DND-41 (cell line): ENCODE measurements at regions not wholly inside any gene's neighbourhood (a gene's known extent, or its start where the extent isn't known, plus 50 kb on each side); places are given as distances from the start of the nearest gene placed in this dataset.

Source experiments
- CTCF ChIP-seq: IDR thresholded peaks from 2 replicates; pipeline ENCODE4 v1.5.1; 2012; ENCODE audit warnings: borderline replicate concordance, low read length, moderate library complexity, mild to moderate bottlenecking; ENCODE audit not compliant: poor library complexity, severe bottlenecking; ENCODE audit errors: extremely low read depth
- EZH2 ChIP-seq: IDR thresholded peaks from 3 replicates; pipeline ENCODE4 v1.6.1; 2012; ENCODE audit warnings: borderline replicate concordance, low read depth, mild to moderate bottlenecking, moderate library complexity, low read length, inconsistent platforms; ENCODE audit not compliant: severe bottlenecking

- TF ChIP-seq CTCF: no peak
- TF ChIP-seq EZH2: no peak
Observed at GRCh38 chr4:14915018-14915417, 87.3 kb upstream of the CPEB2 start.
